ENCODE measurements at regions not wholly inside any gene's neighbourhood (a gene's known extent, or its start where the extent isn't known, plus 50 kb on each side); places are given as distances from the start of the nearest gene placed in this dataset.
"Not testable (repeated sequence)": the region's sequence is repeated elsewhere in the genome, so short reads cannot be mapped to it uniquely, and the experiment has no call there.

DNA sequence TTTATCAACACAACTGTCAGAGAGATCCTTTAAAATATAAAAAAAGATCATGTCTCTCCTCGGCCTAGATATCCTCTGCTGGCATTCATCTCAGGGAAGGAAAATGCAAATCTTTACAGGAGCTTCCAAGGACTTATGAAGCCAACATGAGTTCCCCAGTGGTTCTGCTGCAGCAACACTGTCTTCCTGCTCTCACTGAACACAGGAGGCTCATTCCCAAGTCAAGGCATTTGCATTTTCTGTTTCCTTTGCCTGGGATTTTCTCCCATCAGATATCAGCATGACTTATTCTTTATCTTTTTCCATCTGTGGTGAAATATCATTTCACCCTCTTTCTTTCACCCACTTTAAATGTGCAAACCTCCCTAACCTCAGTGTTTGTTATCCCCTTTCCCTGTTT, 513.8 kb upstream of the ZP4 start:
- Mint-ChIP-seq H3K4me3 (no peak overlapping the region), H3K36me3 (no peaks in the 10 kb centered on the region), H3K9me3 (no peaks in the 10 kb centered on the region), H3K4me1 (no peaks in the 10 kb centered on the region), H3K27ac (no peak overlapping the region), H3K27me3 (ENCODE audit: low read depth) (no peaks in the 10 kb centered on the region)
- TF ChIP-seq CTCF (IDR thresholded peaks at IDR 0.05; ENCODE audit: unreplicated experiment): no peak
- no peak for DNase-seq (ENCODE audit: low spot score in 2 of 2, unreplicated experiment in 2 of 2)

DNA sequence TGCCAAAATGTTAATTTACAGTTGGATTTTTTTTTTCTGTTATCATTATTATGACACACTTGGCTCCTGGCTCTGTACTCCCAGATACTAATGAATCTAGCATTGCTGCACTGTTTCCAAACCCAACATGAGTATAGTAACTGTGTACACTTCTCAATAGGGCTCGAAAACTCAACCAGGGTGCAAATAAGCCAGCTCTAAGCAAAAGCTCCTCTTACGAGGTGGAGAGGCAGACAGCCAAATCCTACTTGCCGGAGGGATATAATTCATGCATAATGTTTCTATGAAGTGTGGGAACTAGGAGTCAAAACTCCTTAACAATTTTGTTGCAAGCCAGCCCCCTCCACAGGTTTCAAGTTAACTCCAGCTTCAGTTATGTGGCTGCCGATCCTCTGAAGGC, 510.4 kb upstream of the ZP4 start:
- no peak for DNase-seq (ENCODE audit: low spot score in 2 of 2, unreplicated experiment in 2 of 2)
- Mint-ChIP-seq H3K27me3 (ENCODE audit: low read depth) (no peaks in the 10 kb centered on the region), H3K9me3 (no peaks in the 10 kb centered on the region), H3K4me3 (no peak overlapping the region), H3K36me3 (no peaks in the 10 kb centered on the region), H3K27ac (no peak overlapping the region), H3K4me1 (no peaks in the 10 kb centered on the region)
- no peak for TF ChIP-seq CTCF (IDR thresholded peaks at IDR 0.05; ENCODE audit: unreplicated experiment)

- no peaks in the 10 kb centered on the region for H3K9me3 Mint-ChIP-seq
- no peaks in the 10 kb centered on the region for H3K36me3 Mint-ChIP-seq
- no peaks in the 10 kb centered on the region for H3K27me3 Mint-ChIP-seq (ENCODE audit: low read depth)
- no peak for DNase-seq (ENCODE audit: low spot score in 2 of 2, unreplicated experiment in 2 of 2)
- H3K27ac Mint-ChIP-seq: no peak overlapping the region
- H3K4me1 Mint-ChIP-seq: no peaks in the 10 kb centered on the region
- no peak for TF ChIP-seq CTCF (IDR thresholded peaks at IDR 0.05; ENCODE audit: unreplicated experiment)
- H3K4me3 Mint-ChIP-seq: no peak overlapping the region
Observed at GRCh38 chr1:238399558-238399957, 508.8 kb upstream of the ZP4 start.

- no peak for DNase-seq (ENCODE audit: low spot score in 2 of 2, unreplicated experiment in 2 of 2)
- Mint-ChIP-seq H3K27ac (no peak overlapping the region), H3K4me1 (no peaks in the 10 kb centered on the region), H3K36me3 (no peaks in the 10 kb centered on the region), H3K4me3 (no peak overlapping the region), H3K27me3 (ENCODE audit: low read depth) (no peaks in the 10 kb centered on the region), H3K9me3 (no peaks in the 10 kb centered on the region)
- TF ChIP-seq CTCF (IDR thresholded peaks at IDR 0.05; ENCODE audit: unreplicated experiment): no peak
Observed at GRCh38 chr1:238396140-238396539, 505.4 kb upstream of the ZP4 start.

DNA sequence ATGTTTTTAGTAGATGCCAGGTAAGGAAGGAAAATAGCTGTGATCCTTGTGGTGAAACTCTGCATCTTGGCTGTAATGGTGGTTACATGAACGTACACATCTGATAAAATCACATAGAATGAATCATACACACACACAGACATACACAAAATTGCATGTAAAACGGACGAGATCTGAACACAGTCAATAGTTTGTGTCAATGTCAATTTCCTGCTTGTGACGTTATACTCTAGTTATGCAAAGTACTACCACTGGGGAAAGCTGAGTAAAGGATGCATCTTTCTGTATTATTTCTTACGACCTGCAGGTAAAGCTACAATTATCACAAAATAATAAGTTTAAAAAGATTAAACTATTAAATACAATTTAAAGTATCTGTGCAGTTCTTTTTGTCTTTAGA, 493.7 kb upstream of the ZP4 start:
- peaks cover 3% of the 10 kb centered on the region for H3K27me3 Mint-ChIP-seq (ENCODE audit: low read depth)
- H3K27ac Mint-ChIP-seq: no peak overlapping the region
- TF ChIP-seq CTCF (IDR thresholded peaks at IDR 0.05; ENCODE audit: unreplicated experiment): no peak
- no peak for DNase-seq (ENCODE audit: low spot score in 2 of 2, unreplicated experiment in 2 of 2)
- no peaks in the 10 kb centered on the region for H3K9me3 Mint-ChIP-seq
- no peaks in the 10 kb centered on the region for H3K4me1 Mint-ChIP-seq
- H3K4me3 Mint-ChIP-seq: no peak overlapping the region
- H3K36me3 Mint-ChIP-seq: no peaks in the 10 kb centered on the region

GRCh38 chr1:238380167-238380566, 489.4 kb upstream of the ZP4 start:
- Mint-ChIP-seq H3K36me3 (no peaks in the 10 kb centered on the region), H3K9me3 (no peaks in the 10 kb centered on the region), H3K27me3 (ENCODE audit: low read depth) (peaks cover 6% of the 10 kb centered on the region), H3K4me1 (no peaks in the 10 kb centered on the region), H3K27ac (no peak overlapping the region), H3K4me3 (no peak overlapping the region)
- TF ChIP-seq CTCF (IDR thresholded peaks at IDR 0.05; ENCODE audit: unreplicated experiment): no peak
- no peak for DNase-seq (ENCODE audit: low spot score in 2 of 2, unreplicated experiment in 2 of 2)

DNA sequence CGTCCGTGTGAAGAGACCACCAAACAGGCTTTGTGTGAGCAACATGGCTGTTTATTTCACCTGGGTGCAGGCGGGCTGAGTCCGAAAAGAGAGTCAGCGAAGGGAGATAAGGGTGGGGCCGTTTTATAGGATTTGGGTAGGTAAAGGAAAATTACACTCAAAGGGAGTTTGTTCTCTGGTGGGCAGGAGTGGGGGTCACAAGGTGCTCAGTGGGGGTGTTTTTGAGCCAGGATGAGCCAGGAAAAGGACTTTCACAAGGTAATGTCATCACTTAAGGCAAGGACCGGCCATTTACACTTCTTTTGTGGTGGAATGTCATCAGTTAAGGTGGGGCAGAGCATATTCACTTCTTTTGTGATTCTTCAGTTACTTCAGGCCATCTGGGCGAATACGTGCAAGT, 488.7 kb upstream of the ZP4 start:
- not testable (repeated sequence) for H3K9me3 Mint-ChIP-seq; H3K4me1 Mint-ChIP-seq; H3K27ac Mint-ChIP-seq; H3K4me3 Mint-ChIP-seq; H3K27me3 Mint-ChIP-seq (ENCODE audit: low read depth); H3K36me3 Mint-ChIP-seq; DNase-seq (ENCODE audit: low spot score in 2 of 2, unreplicated experiment in 2 of 2)

Data from mesothelial cell of epicardium (in vitro differentiated cells).